IMR-90 (cell line): ENCODE measurements at regions not wholly inside any gene's neighbourhood (a gene's known extent, or its start where the extent isn't known, plus 50 kb on each side); places are given as distances from the start of the nearest gene placed in this dataset.

Experiments used
- ATAC-seq: fragments of 200-7000 bp; cut with Tn5 transposase; 2 replicates; pipeline ENCODE4 v1.9.1; 2020; ENCODE audit warnings: low read depth, mild to moderate bottlenecking, moderate library complexity
- BruUV-seq: library from RNA; stranded (reverse); fragments of 400-500 nt; replicated peaks from 2 replicates; lab custom pipeline; 2021; lab: Mats Ljungman, UMichigan
- CTCF ChIA-PET: fragments of 300-600 bp; formaldehyde crosslinking; extraction: SDS; loops from one replicate; lab custom pipeline; 2021; ENCODE audit warnings: antibody characterized with exemption; lab: Yijun Ruan, JAX
- POLR2A ChIA-PET: fragments of 300-600 bp; sonication (Branson Sonifier 250); formaldehyde crosslinking; loops from one replicate; lab custom pipeline; 2022; ENCODE audit warnings: antibody characterized with exemption; ENCODE audit not compliant: unreplicated experiment; lab: Charles Lee
- DNase-seq: peaks from one replicate; pipeline ENCODE4 v3.0.0; 2013
- H2AFZ ChIP-seq: replicated peaks from 2 replicates; pipeline ENCODE3; 2013; ENCODE audit warnings: low read length, mild to moderate bottlenecking; ENCODE audit not compliant: poor library complexity
- H2AK5ac ChIP-seq: 2 replicates; pipeline ENCODE4 v1.6.1; 2013; ENCODE audit warnings: low read depth, low read length, inconsistent platforms
- H2AK9ac ChIP-seq: replicated peaks from 2 replicates; pipeline ENCODE3; 2013; ENCODE audit warnings: mild to moderate bottlenecking, low read depth, low read length, moderate library complexity; ENCODE audit not compliant: poor library complexity
- H2BK120ac ChIP-seq: 2 replicates; pipeline ENCODE4 v1.6.1; 2013; ENCODE audit warnings: low read depth, low read length, inconsistent platforms
- H2BK15ac ChIP-seq: 3 replicates; pipeline ENCODE4 v1.6.1; 2013; ENCODE audit warnings: low read depth, low read length, inconsistent platforms
- H2BK20ac ChIP-seq: 2 replicates; pipeline ENCODE4 v1.6.1; 2013; ENCODE audit warnings: low read depth, mild to moderate bottlenecking, inconsistent platforms, low read length, moderate library complexity
- H2BK5ac ChIP-seq: 2 replicates; pipeline ENCODE4 v1.6.1; 2013; ENCODE audit warnings: mild to moderate bottlenecking, low read depth, low read length, inconsistent platforms; ENCODE audit not compliant: poor library complexity, severe bottlenecking
- H3K14ac ChIP-seq: replicated peaks from 2 replicates; pipeline ENCODE4 v1.6.1; 2013; ENCODE audit warnings: low read depth, low read length, inconsistent platforms
- H3K18ac ChIP-seq: 2 replicates; pipeline ENCODE4 v1.6.1; 2013; ENCODE audit warnings: low read depth, low read length, control low read depth
- H3K23ac ChIP-seq: 2 replicates; pipeline ENCODE4 v1.6.1; 2013; ENCODE audit warnings: low read depth, low read length, inconsistent platforms
- H3K27ac ChIP-seq: 2 replicates; pipeline ENCODE4 v1.5.1; 2013; ENCODE audit warnings: mild to moderate bottlenecking, control low read depth, low read length; ENCODE audit not compliant: insufficient read depth
- H3K27me3 ChIP-seq: 2 replicates; pipeline ENCODE4 v1.6.1; 2013; ENCODE audit warnings: low read length; ENCODE audit not compliant: control insufficient read depth, insufficient read depth
- H3K36me3 ChIP-seq: 2 replicates; pipeline ENCODE4 v1.6.1; 2013; ENCODE audit warnings: low read length, mixed read lengths; ENCODE audit not compliant: control insufficient read depth, insufficient read depth
- H3K4ac ChIP-seq: 2 replicates; pipeline ENCODE4 v1.6.1; 2013; ENCODE audit warnings: low read depth, low read length, inconsistent platforms
- H3K4me1 ChIP-seq: 2 replicates; pipeline ENCODE4 v1.6.1; 2013; ENCODE audit warnings: low read length, mixed read lengths; ENCODE audit not compliant: control insufficient read depth, insufficient read depth
- H3K4me2 ChIP-seq: 2 replicates; pipeline ENCODE4 v1.6.1; 2013; ENCODE audit warnings: low read depth, mild to moderate bottlenecking, control low read depth, low read length, moderate library complexity
- H3K4me3 ChIP-seq: 2 replicates; pipeline ENCODE4 v1.5.1; 2013; ENCODE audit warnings: low read depth, mild to moderate bottlenecking, control low read depth, low read length, moderate library complexity; ENCODE audit not compliant: insufficient read depth
- H3K56ac ChIP-seq: 2 replicates; pipeline ENCODE4 v1.6.1; 2013; ENCODE audit warnings: low read length, inconsistent platforms; ENCODE audit not compliant: insufficient read depth; ENCODE audit errors: extremely low read depth
- H3K79me1 ChIP-seq, 2 experiments: 2 replicates each; pipeline ENCODE4 v1.6.1; 2013; ENCODE audit warnings: low read length in 2 of 2, inconsistent platforms in 1 of 2, low read depth in 1 of 2
- H3K9ac ChIP-seq: 2 replicates; pipeline ENCODE4 v1.6.1; 2013; ENCODE audit warnings: low read depth, low read length, control low read depth
- H3K9me1 ChIP-seq: 2 replicates; pipeline ENCODE4 v1.6.1; 2013; ENCODE audit warnings: low read length, inconsistent platforms; ENCODE audit not compliant: insufficient read depth
- H3K9me3 ChIP-seq: 2 replicates; pipeline ENCODE4 v1.6.1; 2013; ENCODE audit warnings: low read length; ENCODE audit not compliant: control insufficient read depth, insufficient read depth
- H4K20me1 ChIP-seq: 2 replicates; pipeline ENCODE4 v1.6.1; 2013; ENCODE audit warnings: low read length, inconsistent platforms; ENCODE audit not compliant: insufficient read depth
- H4K5ac ChIP-seq: 2 replicates; pipeline ENCODE4 v1.6.1; 2013; ENCODE audit warnings: mild to moderate bottlenecking, low read depth, low read length, control low read depth
- H4K8ac ChIP-seq, 2 experiments: 2 replicates each; pipeline ENCODE4 v1.6.1; 2013; ENCODE audit warnings: low read depth in 2 of 2, low read length in 2 of 2, control low read depth in 1 of 2, inconsistent platforms in 1 of 2
- H4K91ac ChIP-seq: 2 replicates; pipeline ENCODE4 v1.6.1; 2013; ENCODE audit warnings: low read depth, low read length, inconsistent platforms; ENCODE audit not compliant: insufficient read depth
- BHLHE40 ChIP-seq: fragments of 150-350 bp; IDR thresholded peaks from 2 replicates; pipeline ENCODE4 v1.6.1; 2016; ENCODE audit warnings: mild to moderate bottlenecking, low read depth, low read length
- CEBPB ChIP-seq: IDR thresholded peaks from 2 replicates; pipeline ENCODE4 v1.6.1; 2012; ENCODE audit warnings: low read depth, low read length, improper control_type of control experiment
- CHD1 ChIP-seq: IDR thresholded peaks from 2 replicates; pipeline ENCODE4 v1.6.1; 2012; ENCODE audit warnings: low read depth, low read length, improper control_type of control experiment
- CTCF ChIP-seq: conservative IDR thresholded peaks from 2 replicates; pipeline ENCODE4 v1.5.1; 2012; ENCODE audit warnings: mild to moderate bottlenecking, low read depth, low read length, improper control_type of control experiment
- FOS ChIP-seq: fragments of 150-350 bp; IDR thresholded peaks from 2 replicates; pipeline ENCODE4 v1.6.1; 2016; ENCODE audit warnings: low read depth, low read length
- MAFK ChIP-seq: IDR thresholded peaks from 2 replicates; pipeline ENCODE4 v1.6.1; 2012; ENCODE audit warnings: low read depth, low read length, improper control_type of control experiment
- MAZ ChIP-seq: IDR thresholded peaks from 2 replicates; pipeline ENCODE4 v1.6.1; 2012; ENCODE audit warnings: low read depth, mild to moderate bottlenecking, low read length, improper control_type of control experiment, moderate library complexity, borderline replicate concordance
- MXI1 ChIP-seq: IDR thresholded peaks from 2 replicates; pipeline ENCODE4 v1.6.1; 2012; ENCODE audit warnings: low read depth, mild to moderate bottlenecking, low read length, moderate library complexity, borderline replicate concordance
- NFE2L2 ChIP-seq: fragments of 150-350 bp; IDR thresholded peaks from 2 replicates; pipeline ENCODE4 v1.6.1; 2016; ENCODE audit warnings: low read depth, mild to moderate bottlenecking, low read length
- POLR2A ChIP-seq: IDR thresholded peaks from 2 replicates; pipeline ENCODE4 v1.6.1; 2012; ENCODE audit warnings: mild to moderate bottlenecking, low read depth, low read length
- RAD21 ChIP-seq: IDR thresholded peaks from 2 replicates; pipeline ENCODE4 v1.6.1; 2012; ENCODE audit warnings: low read length, improper control_type of control experiment
- RCOR1 ChIP-seq: IDR thresholded peaks from 2 replicates; pipeline ENCODE4 v1.6.1; 2012; ENCODE audit warnings: mild to moderate bottlenecking, low read length, improper control_type of control experiment; ENCODE audit not compliant: insufficient replicate concordance
- RFX5 ChIP-seq: IDR thresholded peaks from 2 replicates; pipeline ENCODE4 v1.8.0; 2012; ENCODE audit warnings: low read depth, mild to moderate bottlenecking, low read length, moderate library complexity
- SMC3 ChIP-seq: fragments of 150-350 bp; IDR thresholded peaks from 2 replicates; pipeline ENCODE4 v1.6.1; 2016; ENCODE audit warnings: low read depth, mild to moderate bottlenecking, antibody characterized with exemption, low read length, moderate library complexity
- WGBS, 2 experiments: methylation state at CpG; one replicate each; pipeline versions ENCODE4 v1.1.5 to v1.1.7; 2013; ENCODE audit warnings: missing lambda C conversion rate in 2 of 2; ENCODE audit not compliant: insufficient read length in 1 of 2; ENCODE audit errors: extremely low coverage in 2 of 2; 5-methylcytosine and 5-hydroxymethylcytosine counted together
- dilution Hi-C: fragments of 300-500 bp; cut with HindIII; formaldehyde crosslinking; loops from one replicate; pipeline ENCODE4 v1.14.3; 2018; ENCODE audit warnings: low sequenced_read_pairs; ENCODE audit not compliant: unreplicated experiment
- in situ Hi-C: fragments of 300-500 bp; cut with MboI; formaldehyde crosslinking; loops from 3 replicates; pipeline ENCODE4 v1.14.3; 2019; ENCODE audit warnings: low sequenced_read_pairs, inconsistent platforms, mixed read lengths
- intact Hi-C: fragments of 100-400 bp; cut with micrococcal nuclease; formaldehyde crosslinking; loops from 2 replicates; pipeline ENCODE4 v1.10.0; 2022
- TF ChIP-seq, protein P1 (sequence below): fragments of 150-350 bp; IDR thresholded peaks from 2 replicates; pipeline ENCODE4 v1.6.1; 2016; ENCODE audit warnings: low read depth, mild to moderate bottlenecking, low read length, moderate library complexity, borderline replicate concordance
- TF ChIP-seq, protein P2 (sequence below): fragments of 150-350 bp; IDR thresholded peaks from 2 replicates; pipeline ENCODE4 v1.6.1; 2017; ENCODE audit warnings: mild to moderate bottlenecking, antibody characterized with exemption, low read length, low read depth

DNA sequence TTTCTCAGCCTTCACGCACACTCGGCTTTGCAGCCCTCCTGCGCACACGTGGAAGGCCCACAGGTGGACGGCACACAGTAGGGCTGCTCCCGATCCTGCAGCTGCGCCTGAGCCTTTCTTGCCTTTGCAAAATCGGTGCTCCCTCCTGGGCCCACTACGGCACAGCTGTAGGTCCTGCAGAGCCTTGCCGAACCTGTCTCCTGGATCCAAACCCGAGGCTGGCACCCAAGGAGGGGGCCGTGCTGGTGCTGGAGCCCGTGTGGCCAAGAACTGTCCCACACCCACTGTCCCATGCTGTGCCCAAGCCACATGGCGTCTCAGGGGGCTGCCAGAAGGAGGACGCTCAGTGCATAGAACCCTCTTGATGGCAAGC lies 227.4 kb downstream of the TTLL2 start:
- no peak overlapping the region for H3K4me3 ChIP-seq
- ChIA-PET POLR2A (interaction anchor here (0.5 kb wide), 1 partner anchor 598 kb away, joined by 3 read pairs; no protein-coding TSS in a partner anchor), CTCF (no interaction called here)
- H2BK20ac ChIP-seq = no peak overlapping the region
- no peak overlapping the region for H4K91ac ChIP-seq
- H3K36me3 ChIP-seq = no peaks in the 10 kb centered on the region
- TF ChIP-seq BHLHE40 (no peak), POLR2A (no peak), RAD21 (no peak), MXI1 (no peak), MAZ (no peak), CEBPB (no peak), SMC3 (no peak), FOS (no peak), RCOR1 (no peak), NFE2L2 (no peak), RFX5 (no peak), CHD1 (no peak), MAFK (no peak), CTCF (no peak)
- TF ChIP-seq, protein P1, sequence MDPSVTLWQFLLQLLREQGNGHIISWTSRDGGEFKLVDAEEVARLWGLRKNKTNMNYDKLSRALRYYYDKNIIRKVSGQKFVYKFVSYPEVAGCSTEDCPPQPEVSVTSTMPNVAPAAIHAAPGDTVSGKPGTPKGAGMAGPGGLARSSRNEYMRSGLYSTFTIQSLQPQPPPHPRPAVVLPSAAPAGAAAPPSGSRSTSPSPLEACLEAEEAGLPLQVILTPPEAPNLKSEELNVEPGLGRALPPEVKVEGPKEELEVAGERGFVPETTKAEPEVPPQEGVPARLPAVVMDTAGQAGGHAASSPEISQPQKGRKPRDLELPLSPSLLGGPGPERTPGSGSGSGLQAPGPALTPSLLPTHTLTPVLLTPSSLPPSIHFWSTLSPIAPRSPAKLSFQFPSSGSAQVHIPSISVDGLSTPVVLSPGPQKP = no peak
- TF ChIP-seq, protein P2, sequence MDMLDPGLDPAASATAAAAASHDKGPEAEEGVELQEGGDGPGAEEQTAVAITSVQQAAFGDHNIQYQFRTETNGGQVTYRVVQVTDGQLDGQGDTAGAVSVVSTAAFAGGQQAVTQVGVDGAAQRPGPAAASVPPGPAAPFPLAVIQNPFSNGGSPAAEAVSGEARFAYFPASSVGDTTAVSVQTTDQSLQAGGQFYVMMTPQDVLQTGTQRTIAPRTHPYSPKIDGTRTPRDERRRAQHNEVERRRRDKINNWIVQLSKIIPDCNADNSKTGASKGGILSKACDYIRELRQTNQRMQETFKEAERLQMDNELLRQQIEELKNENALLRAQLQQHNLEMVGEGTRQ = no peak
- no peak overlapping the region for H2BK120ac ChIP-seq
- peaks cover 47% of the 10 kb centered on the region for H3K9me3 ChIP-seq
- no peak for DNase-seq
- H3K14ac ChIP-seq = no peak overlapping the region
- H3K27me3 ChIP-seq = no peaks in the 10 kb centered on the region
- intact Hi-C loops (no loop called here), dilution Hi-C loops (no loop called here), in situ Hi-C loops (no loop called here)
- no peaks in the 10 kb centered on the region for H4K20me1 ChIP-seq
- no peak overlapping the region for H2AFZ ChIP-seq
- H3K9me1 ChIP-seq = no peaks in the 10 kb centered on the region
- no peak overlapping the region for H4K5ac ChIP-seq
- no peak overlapping the region for H3K23ac ChIP-seq
- no peak overlapping the region for H2BK5ac ChIP-seq
- H4K8ac ChIP-seq = no peak overlapping the region
- H2AK9ac ChIP-seq = no peak overlapping the region
- H2AK5ac ChIP-seq = no peak overlapping the region
- no TSS peak for BruUV-seq
- H3K4me2 ChIP-seq = no peak overlapping the region
- H3K27ac ChIP-seq = no peak overlapping the region
- no peak overlapping the region for H3K9ac ChIP-seq
- no peak overlapping the region for H3K4ac ChIP-seq
- H3K4me1 ChIP-seq = no peaks in the 10 kb centered on the region
- ATAC-seq = no peak
- 49% methylated on average over 7 of the region's 15 CpGs; no CpG with 5 or more reads in 1 of the 2 experiments for WGBS, 2 experiments
- no peak overlapping the region for H3K18ac ChIP-seq
- H3K79me1 ChIP-seq = no peaks in the 10 kb centered on the region
- H2BK15ac ChIP-seq = no peak overlapping the region
- no peak overlapping the region for H3K56ac ChIP-seq
